ENCODE measurements at regions not wholly inside any gene's neighbourhood (a gene's known extent, or its start where the extent isn't known, plus 50 kb on each side); places are given as distances from the start of the nearest gene placed in this dataset.
"Not testable (repeated sequence)": the region's sequence is repeated elsewhere in the genome, so short reads cannot be mapped to it uniquely, and the experiment has no call there.

GRCh38 chr9:85824949-85825348, 83.2 kb upstream of the AGTPBP1 start:
- POLR2A ChIA-PET; H3K36me3 Mint-ChIP-seq (ENCODE audit: low read depth); H3K27ac Mint-ChIP-seq; H3K4me1 Mint-ChIP-seq (ENCODE audit: low read depth); ATAC-seq; H3K9me3 Mint-ChIP-seq; DNase-seq; H3K4me3 Mint-ChIP-seq; intact Hi-C loops (cut with micrococcal nuclease); H3K27me3 Mint-ChIP-seq: not testable (repeated sequence)
- CTCF ChIA-PET = interaction anchor here (1.3 kb wide), 1 partner anchor 10 kb away, joined by 3 read pairs; no protein-coding TSS in a partner anchor
- TF ChIP-seq, protein P1, sequence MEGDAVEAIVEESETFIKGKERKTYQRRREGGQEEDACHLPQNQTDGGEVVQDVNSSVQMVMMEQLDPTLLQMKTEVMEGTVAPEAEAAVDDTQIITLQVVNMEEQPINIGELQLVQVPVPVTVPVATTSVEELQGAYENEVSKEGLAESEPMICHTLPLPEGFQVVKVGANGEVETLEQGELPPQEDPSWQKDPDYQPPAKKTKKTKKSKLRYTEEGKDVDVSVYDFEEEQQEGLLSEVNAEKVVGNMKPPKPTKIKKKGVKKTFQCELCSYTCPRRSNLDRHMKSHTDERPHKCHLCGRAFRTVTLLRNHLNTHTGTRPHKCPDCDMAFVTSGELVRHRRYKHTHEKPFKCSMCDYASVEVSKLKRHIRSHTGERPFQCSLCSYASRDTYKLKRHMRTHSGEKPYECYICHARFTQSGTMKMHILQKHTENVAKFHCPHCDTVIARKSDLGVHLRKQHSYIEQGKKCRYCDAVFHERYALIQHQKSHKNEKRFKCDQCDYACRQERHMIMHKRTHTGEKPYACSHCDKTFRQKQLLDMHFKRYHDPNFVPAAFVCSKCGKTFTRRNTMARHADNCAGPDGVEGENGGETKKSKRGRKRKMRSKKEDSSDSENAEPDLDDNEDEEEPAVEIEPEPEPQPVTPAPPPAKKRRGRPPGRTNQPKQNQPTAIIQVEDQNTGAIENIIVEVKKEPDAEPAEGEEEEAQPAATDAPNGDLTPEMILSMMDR (IDR thresholded peaks at IDR 0.05) = peak; percentile 19

DNA sequence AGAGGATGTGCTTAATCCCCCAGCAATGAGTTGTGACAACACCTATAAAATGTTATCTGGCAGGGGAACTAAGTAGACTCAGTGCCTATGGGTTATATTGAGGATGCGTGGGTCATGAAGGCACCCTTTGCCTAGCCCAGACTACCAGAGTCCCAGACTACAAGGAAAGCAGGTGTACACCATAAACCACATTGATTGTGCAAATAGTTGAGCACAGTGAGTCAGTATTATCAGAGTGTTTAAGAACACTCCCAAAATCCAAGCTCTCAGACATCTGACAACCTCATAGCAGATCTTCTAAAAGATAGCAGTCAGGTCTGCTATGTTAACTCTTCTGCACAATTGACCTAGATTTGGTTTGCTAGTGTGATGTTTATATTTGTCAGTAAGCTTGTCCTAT, 92.8 kb upstream of the AGTPBP1 start:
- H3K9me3 Mint-ChIP-seq; ATAC-seq; H3K27me3 Mint-ChIP-seq; H3K27ac Mint-ChIP-seq; H3K4me1 Mint-ChIP-seq (ENCODE audit: low read depth); DNase-seq; H3K36me3 Mint-ChIP-seq (ENCODE audit: low read depth); intact Hi-C loops (cut with micrococcal nuclease); H3K4me3 Mint-ChIP-seq; CTCF ChIA-PET; POLR2A ChIA-PET: not testable (repeated sequence)

GRCh38 chr9:85843949-85844348, 97.0 kb upstream of the NAA35 start:
- H3K27me3 Mint-ChIP-seq; DNase-seq; H3K4me3 Mint-ChIP-seq; H3K27ac Mint-ChIP-seq; H3K9me3 Mint-ChIP-seq; ATAC-seq; intact Hi-C loops (cut with micrococcal nuclease); H3K4me1 Mint-ChIP-seq (ENCODE audit: low read depth); POLR2A ChIA-PET: not testable (repeated sequence)
- peaks cover 10% of the 10 kb centered on the region for H3K36me3 Mint-ChIP-seq (ENCODE audit: low read depth)
- CTCF ChIA-PET = interaction anchor here (0.7 kb wide), 1 partner anchor 56 kb away, joined by 3 read pairs; no protein-coding TSS in a partner anchor

DNA sequence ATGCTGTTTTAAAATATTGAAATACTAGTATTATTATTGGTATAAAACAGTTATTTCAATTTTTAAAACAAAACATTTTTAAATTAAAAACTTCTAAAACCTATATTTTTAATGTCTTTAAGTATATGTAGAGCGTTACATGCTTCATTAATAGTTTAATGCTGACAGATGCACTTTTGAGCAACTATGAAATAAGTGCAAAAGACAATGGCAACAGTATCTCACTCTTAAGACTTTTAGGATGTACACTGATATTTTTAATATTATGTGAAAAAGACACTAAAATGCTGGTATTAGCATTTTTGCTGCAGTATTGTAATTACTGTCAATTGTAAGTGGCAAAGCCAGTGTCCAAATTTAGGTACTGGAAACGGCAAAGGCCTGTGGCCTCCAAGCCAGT, 93.2 kb upstream of the NAA35 start:
- POLR2A ChIA-PET; H3K4me1 Mint-ChIP-seq (ENCODE audit: low read depth); H3K9me3 Mint-ChIP-seq; CTCF ChIA-PET; H3K27me3 Mint-ChIP-seq; DNase-seq; ATAC-seq; H3K27ac Mint-ChIP-seq; H3K36me3 Mint-ChIP-seq (ENCODE audit: low read depth); H3K4me3 Mint-ChIP-seq; intact Hi-C loops (cut with micrococcal nuclease): not testable (repeated sequence)

- Mint-ChIP-seq H3K36me3 (ENCODE audit: low read depth) (peaks cover 6% of the 10 kb centered on the region), H3K27ac (no peak overlapping the region), H3K9me3 (no peaks in the 10 kb centered on the region), H3K27me3 (no peaks in the 10 kb centered on the region), H3K4me3 (no peak overlapping the region), H3K4me1 (ENCODE audit: low read depth) (peaks cover 3% of the 10 kb centered on the region)
- no peak for ATAC-seq
- TF ChIP-seq, protein P1 (IDR thresholded peaks at IDR 0.05) = no peak
- CTCF ChIA-PET = no interaction called here
- intact Hi-C loops (cut with micrococcal nuclease) = no loop called here
- no peak for DNase-seq
- POLR2A ChIA-PET = interaction anchor here (1.0 kb wide), 1 partner anchor 129 kb away, joined by 3 read pairs; no protein-coding TSS in a partner anchor
Observed at GRCh38 chr9:85858056-85858750, 82.7 kb upstream of the NAA35 start.

DNA sequence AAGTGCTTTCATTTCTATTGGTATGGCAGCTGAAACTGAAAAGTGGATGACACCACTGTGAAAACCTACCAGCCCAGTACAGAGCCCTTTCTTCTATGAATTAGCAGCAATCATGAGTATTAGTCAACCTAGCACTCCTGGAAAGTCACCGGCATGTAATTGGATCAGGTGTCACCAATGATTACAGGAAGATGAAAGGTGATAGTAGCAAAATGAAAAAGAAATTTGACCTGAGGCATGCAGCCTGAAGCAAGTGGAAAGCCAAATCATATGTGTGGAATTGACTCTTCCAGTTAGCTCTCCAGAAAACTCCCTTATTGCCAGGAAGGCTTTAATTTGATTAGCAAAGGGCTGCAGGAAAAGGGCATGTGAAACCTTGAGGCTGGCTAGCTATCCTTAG, 81.2 kb upstream of the NAA35 start:
- no peak overlapping the region for H3K27ac Mint-ChIP-seq
- intact Hi-C loops (cut with micrococcal nuclease) = no loop called here
- POLR2A ChIA-PET = no interaction called here

DNA sequence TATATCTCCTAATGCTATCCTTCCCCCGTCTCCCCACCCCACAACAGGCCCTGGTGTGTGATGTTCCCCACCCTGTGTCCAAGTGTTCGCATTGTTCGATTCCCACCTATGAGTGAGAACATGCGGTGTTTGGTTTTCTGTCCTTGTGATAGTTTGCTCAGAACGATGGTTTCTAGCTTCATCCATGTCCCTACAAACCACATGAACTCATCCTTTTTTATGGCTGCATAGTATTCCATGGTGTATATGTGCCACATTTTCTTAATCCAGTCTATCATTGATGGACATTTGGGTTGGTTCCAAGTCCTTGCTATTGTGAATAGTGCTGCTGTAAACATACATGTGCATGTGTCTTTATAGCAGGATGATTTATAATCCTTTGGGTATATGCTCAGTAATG, 79.1 kb upstream of the NAA35 start:
- H3K4me1 Mint-ChIP-seq (ENCODE audit: low read depth); CTCF ChIA-PET; DNase-seq; H3K27ac Mint-ChIP-seq; H3K36me3 Mint-ChIP-seq (ENCODE audit: low read depth); H3K4me3 Mint-ChIP-seq; H3K9me3 Mint-ChIP-seq; intact Hi-C loops (cut with micrococcal nuclease); POLR2A ChIA-PET; ATAC-seq; H3K27me3 Mint-ChIP-seq: not testable (repeated sequence)

More for the DNA sequence above, 81.2 kb upstream of the NAA35 start:
- no peaks in the 10 kb centered on the region for H3K27me3 Mint-ChIP-seq
- H3K36me3 Mint-ChIP-seq (ENCODE audit: low read depth) = peaks cover 10% of the 10 kb centered on the region
- CTCF ChIA-PET = no interaction called here
- no peak for ATAC-seq
- H3K4me1 Mint-ChIP-seq (ENCODE audit: low read depth) = peaks cover 3% of the 10 kb centered on the region
- H3K9me3 Mint-ChIP-seq = no peaks in the 10 kb centered on the region
- H3K4me3 Mint-ChIP-seq = no peak overlapping the region
- no peak for DNase-seq
- TF ChIP-seq, protein P1 (IDR thresholded peaks at IDR 0.05) = no peak

Measured in activated CD8-positive, alpha-beta T cell treated with anti-CD3 and anti-CD28 coated beads for 36 hours (primary cell).